Posterior vena cava (tissue), 2 donors: ENCODE measurements at regions not wholly inside any gene's neighbourhood (a gene's known extent, or its start where the extent isn't known, plus 50 kb on each side); places are given as distances from the start of the nearest gene placed in this dataset.

ENCODE experiments used
- DNase-seq: peaks from one replicate; pipeline ENCODE4 v3.0.0-alpha.2; 2020; ENCODE audit warnings: low spot score
- intact Hi-C, 2 donors: fragments of 100-400 bp; cut with DNase I; formaldehyde crosslinking; loops; one replicate each; pipeline versions ENCODE4 v1.14.1 to v1.14.2; 2022 to 2023
- donor health status: DM: yes; HTN: yes; CAD: no.
- donor health status: DM: yes; HTN: yes; CAD: no.

DNA sequence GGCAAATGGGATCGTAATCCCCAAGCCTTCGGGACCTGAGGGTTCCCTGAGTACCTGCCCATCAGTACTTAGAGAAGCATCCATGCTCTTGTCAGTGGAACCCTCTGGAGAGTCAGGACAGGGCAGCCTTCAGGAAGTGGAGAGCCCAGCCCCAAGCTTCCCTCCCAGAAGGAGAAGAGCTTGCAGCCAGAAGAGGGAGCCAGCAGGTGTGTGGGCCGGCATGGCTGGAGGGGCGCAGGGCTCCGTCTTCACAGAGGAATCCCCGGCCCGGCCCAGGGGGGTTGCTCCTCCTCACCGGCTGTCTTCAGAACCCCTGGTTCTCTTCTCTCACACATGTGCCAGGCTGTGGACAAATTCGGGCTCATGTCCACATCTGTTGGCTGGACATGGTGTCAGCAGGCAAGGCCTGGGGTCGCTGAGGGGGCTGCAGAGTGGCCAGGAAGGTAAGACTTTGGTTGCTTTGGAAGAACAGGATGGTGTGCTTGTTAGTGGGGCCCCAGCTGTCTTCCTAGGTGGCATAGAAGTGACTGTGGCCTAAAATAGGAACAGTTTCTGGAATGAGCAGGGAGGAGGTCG is 58.9 kb upstream of the RXRA start:
- intact Hi-C loops = no loop called here
- DNase-seq = no peak

DNA sequence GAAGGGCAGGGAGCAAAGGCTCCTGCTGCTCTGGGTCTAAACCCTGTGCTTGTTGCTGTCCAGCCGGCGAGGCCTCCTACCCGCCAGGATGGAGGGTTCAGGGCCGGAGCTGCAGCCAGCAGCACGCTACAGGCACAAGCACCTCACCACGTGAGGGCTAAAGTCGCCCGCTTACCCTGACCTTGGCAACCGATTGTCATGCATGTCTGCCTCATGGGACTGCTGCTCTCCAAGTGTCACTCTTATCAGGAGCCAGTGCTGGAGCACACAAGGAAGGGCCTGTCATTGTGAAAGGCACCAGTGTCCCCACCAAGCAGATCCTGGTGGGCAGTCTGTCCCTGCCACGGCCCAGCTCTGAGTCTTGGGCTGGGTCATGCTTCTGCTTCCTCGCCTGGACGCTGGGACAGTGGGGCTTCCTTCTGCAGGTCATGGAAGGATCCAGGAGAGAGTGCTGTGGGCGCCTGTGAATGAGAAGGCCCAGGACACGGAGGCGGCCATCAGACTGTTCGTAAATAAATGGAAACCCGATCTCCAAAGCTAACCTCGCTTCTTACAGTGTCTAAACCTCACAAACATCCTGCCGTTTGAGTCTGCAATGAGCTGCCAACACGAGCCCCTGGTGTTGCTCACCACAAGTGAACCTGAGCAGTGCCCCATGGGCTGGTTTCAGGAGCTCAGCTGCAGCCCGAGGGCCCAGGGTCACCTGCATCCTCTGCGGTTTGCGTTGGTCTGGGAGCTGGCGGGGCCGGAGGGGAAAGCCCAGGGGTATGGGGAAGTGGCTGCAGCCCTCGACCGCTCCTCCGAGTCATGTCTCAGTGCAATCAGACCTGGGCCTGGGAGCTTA is 58.2 kb upstream of the RXRA start:
- intact Hi-C loops = no loop called here
- no peak for DNase-seq

DNA sequence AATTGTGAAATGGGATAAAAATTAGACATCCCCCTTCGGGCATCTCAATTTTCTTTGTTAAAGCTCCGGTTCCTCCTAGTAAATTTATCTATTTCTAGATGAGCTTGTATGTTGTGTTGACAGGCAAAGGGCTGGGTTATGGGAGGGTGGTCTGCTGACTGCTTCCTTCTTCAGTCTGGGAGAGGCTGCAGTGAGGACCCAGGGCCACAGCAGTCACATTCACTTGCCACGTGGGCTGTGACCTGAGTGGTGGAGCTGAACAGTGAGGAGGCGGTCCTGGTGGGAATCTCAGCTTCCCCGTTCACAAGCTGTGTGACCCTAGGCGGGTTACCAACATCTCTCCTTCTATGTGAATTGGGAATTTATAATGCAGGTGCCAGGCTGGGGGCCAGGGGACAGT is 57.5 kb upstream of the RXRA start:
- DNase-seq = no peak
- intact Hi-C loops = no loop called here

DNA sequence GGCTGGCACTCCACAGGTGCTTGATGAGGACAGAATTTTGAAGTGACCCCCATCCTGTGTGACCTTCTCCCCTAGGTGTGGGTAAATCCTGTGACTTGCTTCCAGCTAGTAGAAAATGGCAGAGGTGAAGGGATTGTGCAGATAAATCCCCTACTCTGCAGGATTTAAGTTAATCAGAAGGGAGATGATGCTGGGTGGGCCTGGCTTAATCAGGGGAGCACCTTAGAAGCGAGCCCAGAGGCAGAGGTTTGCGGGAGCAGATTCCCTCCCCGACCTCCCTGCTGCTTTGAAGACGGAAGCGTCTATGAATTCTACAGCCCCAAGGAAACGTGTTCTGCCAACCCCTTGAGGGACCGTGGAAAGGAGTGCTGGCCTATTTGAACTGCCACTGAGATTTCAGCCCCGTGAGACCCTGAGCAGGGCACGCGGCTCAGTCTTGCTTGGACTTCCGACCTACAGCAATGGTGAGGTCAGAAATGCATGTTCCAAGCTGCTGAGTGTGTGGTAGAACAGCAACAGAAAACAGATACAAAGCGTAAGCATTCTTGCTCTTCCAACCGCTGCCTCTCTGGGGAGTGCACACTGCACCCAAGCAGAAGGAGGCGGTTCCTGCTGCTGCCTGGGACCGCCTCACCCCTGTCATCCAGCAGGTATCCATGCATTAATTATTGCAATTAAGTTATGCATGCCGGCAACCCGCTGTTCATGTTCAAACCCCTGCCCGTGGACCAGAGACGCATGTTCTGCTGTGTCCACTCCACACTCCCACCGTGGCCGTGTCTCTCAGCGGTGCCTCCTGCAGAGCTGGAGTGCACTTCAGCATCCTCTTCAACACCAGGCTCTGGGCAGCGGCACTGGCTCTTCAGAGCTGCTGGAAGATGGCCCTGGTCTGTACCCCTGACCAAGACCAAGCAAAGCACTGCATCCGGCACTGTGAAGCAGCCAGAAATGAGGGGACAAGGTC is 54.6 kb upstream of the RXRA start:
- intact Hi-C loops = no loop called here
- no peak for DNase-seq

DNA sequence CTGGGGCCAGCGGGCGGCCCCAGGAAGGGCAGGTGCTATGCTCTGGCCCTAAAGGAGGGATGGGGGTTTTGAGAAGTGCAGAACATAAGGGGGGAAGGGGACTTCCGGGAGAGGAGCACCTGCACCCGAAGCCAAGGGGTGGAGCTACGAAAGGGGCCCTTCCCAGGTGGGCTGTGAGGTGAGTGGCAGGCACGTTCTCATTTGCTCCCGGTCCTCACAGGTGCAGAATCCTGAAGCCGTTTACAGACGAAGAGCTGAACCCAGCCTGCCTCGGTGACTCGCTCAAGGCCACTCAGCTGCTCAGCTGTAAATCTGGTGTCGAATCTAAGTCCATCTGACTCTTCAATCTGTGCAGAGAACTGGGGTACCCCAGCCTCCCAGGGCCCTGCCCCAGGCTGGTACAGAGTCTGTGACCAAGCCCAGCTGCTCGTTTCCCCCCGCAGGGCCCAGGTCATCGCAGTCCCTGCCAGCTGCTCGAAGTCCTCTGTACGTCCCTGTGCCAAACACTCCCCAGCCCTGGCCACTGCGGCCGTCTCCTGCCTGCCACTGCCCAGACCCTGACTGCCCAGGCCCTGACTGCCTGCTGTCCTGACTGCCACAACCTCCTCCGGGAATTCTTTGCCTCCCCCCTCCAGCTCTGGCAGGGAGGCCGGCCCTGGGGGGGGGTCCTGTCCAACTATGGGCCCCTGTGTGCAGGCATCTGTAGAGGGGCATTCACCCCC is 53.8 kb upstream of the RXRA start:
- no peak for DNase-seq
- intact Hi-C loops = no loop called here

DNA sequence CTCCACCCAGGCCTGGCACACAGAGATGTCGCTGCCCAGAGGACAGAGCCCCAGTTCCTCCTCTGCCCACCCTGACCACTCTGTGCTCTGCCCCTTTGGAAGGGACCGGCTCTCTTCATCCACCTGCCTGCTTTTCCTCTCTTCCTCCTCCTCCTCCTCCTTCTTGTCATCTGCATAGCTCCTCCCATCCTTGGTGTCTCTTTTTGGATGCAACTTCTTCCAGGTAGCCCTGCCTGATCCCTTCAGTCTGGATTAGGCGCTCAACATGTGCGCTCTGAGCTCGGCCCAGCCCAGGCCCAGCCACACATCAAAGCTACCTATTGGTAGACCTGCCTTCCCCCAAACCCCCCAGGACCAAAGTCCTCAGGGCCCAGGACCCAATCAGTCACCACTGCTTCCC is 52.6 kb upstream of the RXRA start:
- intact Hi-C loops = no loop called here
- no peak for DNase-seq

DNA sequence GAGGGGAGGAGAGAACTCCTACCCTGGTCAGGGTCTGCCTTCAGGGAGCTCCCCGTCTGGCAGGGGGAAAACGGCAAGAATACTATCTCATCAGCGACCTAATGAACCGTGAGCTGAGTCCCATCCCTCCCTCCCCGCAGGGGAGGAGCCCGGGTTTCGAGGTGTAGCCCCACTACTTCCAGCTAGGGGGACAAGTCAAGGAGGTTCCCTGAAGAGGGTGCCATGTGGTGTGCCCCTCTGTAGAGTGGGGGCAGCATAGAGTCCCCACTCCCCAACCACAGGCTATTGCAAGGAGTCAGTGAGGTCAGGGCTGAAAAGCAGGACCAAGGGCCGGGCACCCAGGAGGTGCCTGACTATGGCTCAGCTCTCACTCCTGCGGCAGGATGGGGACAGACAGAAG is 50.9 kb upstream of the RXRA start:
- intact Hi-C loops = no loop called here
- DNase-seq = no peak

DNA sequence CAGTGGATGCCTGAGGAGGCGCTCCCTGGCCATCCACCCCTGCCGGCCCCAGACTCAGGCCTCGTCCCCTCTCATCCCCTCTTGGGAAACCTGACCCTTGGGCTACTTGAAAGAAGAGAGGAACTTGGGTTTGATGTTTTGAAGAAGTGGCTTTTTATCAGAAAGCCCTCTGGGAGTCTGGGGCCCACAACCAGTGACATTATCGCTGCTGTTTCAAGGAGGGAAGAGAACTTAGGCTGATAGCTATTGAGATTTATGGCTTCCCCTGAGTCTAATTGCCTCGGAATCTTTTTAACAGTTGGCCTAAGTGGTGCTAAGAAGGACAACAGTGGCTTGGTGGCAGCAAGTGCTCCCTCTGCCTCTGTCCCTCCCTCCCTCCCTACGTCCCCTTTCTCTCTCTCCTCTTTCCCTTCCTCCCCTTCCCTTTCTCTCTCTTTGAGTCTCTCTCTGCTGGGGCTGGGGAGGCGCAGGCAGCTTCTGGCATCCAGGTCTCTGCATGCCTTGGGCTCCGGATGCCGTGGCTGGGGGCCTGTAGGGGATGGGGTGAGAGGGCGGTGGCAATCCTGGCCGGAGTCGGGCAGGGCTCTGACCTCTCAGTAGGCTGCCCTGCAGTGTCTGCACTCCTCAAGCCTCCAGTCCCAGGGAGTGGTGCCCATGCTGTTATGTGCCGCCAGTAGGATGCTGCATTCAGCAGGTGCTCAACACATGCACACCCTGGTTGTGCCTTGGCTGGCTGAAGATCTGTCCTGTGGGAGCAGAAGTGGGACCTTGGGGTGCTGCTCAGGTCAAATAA is 49.6 kb upstream of the RXRA start:
- no peak for DNase-seq
- intact Hi-C loops = no loop called here
